HEK293 (cell line): ENCODE measurements at regions not wholly inside any gene's neighbourhood (a gene's known extent, or its start where the extent isn't known, plus 50 kb on each side); places are given as distances from the start of the nearest gene placed in this dataset.
A peak's percentile ranks its signal among the peaks of the same experiment; 100 is the strongest.

Experiments
- CTCF ChIA-PET: fragments of 350-600 bp; formaldehyde crosslinking; extraction: SDS; loops from one replicate; lab custom pipeline; 2021; ENCODE audit warnings: antibody characterized with exemption; lab: Yijun Ruan, JAX
- POLR2A ChIA-PET: fragments of 300-600 bp; formaldehyde crosslinking; extraction: SDS; loops from one replicate; lab custom pipeline; 2020; ENCODE audit warnings: antibody characterized with exemption, inconsistent platforms; lab: Yijun Ruan, JAX
- H3K27ac ChIP-seq: fragments of 200-500 bp; sonication (Bioruptor generic); 2 replicates; pipeline ENCODE4 v1.5.1; 2014; ENCODE audit warnings: low read depth, low read length, control low read depth, inconsistent platforms; ENCODE audit errors: extremely low read depth
- H3K36me3 ChIP-seq, 2 experiments: fragments of 200-500 bp in 1 of 2; sonication (Bioruptor generic) in 1 of 2; 1 replicate in 1 of 2; 2 replicates in 1 of 2; pipeline ENCODE4 v1.5.1; 2014 to 2017; ENCODE audit warnings: inconsistent platforms in 2 of 2, low read length in 2 of 2; ENCODE audit not compliant: control insufficient read depth in 2 of 2, insufficient read depth in 1 of 2
- H3K4me1 ChIP-seq: fragments of 200-500 bp; sonication (Bioruptor generic); 2 replicates; pipeline ENCODE4 v1.5.1; 2014; ENCODE audit warnings: mild to moderate bottlenecking, low read length, inconsistent platforms; ENCODE audit not compliant: control insufficient read depth, insufficient read depth
- H3K4me3 ChIP-seq: 2 replicates; pipeline ENCODE4 v1.5.1; 2011; ENCODE audit warnings: low read depth, mild to moderate bottlenecking, control low read depth, low read length, moderate library complexity
- H3K9me3 ChIP-seq: fragments of 200-500 bp; sonication (Bioruptor generic); 2 replicates; pipeline ENCODE4 v1.5.1; 2014; ENCODE audit warnings: low read depth, low read length, inconsistent platforms; ENCODE audit not compliant: control insufficient read depth, insufficient read depth
- HOXD13 ChIP-seq: sonication (generic); formaldehyde crosslinking; IDR thresholded peaks from 2 replicates; pipeline ENCODE4 v1.8.0; 2022; ENCODE audit warnings: missing genetic modification reagents, borderline replicate concordance
- PRDM2 ChIP-seq: fragments of 450-650 bp; formaldehyde crosslinking; IDR thresholded peaks from 2 replicates; pipeline ENCODE4 v1.5.1; 2016; ENCODE audit warnings: missing biosample characterization, missing genetic modification characterization, borderline replicate concordance
- PRDM6 ChIP-seq: fragments of 450-650 bp; formaldehyde crosslinking; IDR thresholded peaks from 2 replicates; pipeline ENCODE4 v1.5.1; 2017; ENCODE audit warnings: missing biosample characterization, missing genetic modification characterization
- ZBTB17 ChIP-seq: fragments of 450-650 bp; formaldehyde crosslinking; IDR thresholded peaks from 2 replicates; pipeline ENCODE4 v1.5.1; 2016; ENCODE audit warnings: missing biosample characterization, missing genetic modification characterization
- ZBTB21 ChIP-seq: fragments of 450-650 bp; formaldehyde crosslinking; IDR thresholded peaks from 2 replicates; pipeline ENCODE4 v1.5.1; 2017; ENCODE audit warnings: missing biosample characterization, missing genetic modification characterization
- ZBTB7A ChIP-seq: fragments of 450-650 bp; formaldehyde crosslinking; IDR thresholded peaks from 2 replicates; pipeline ENCODE4 v1.5.1; 2016; ENCODE audit warnings: low read depth, missing biosample characterization, missing genetic modification characterization
- ZNF24 ChIP-seq: fragments of 450-650 bp; formaldehyde crosslinking; IDR thresholded peaks from 2 replicates; pipeline ENCODE4 v1.5.1; 2016; ENCODE audit warnings: missing biosample characterization, missing genetic modification characterization
- ZNF629 ChIP-seq: fragments of 450-650 bp; formaldehyde crosslinking; IDR thresholded peaks from 2 replicates; pipeline ENCODE4 v1.5.1; 2017; ENCODE audit warnings: missing biosample characterization, missing genetic modification characterization
- ZNF654 ChIP-seq: fragments of 450-650 bp; formaldehyde crosslinking; IDR thresholded peaks from 2 replicates; pipeline ENCODE4 v1.5.1; 2016; ENCODE audit warnings: low read depth, missing biosample characterization, missing genetic modification characterization
- ZNF768 ChIP-seq: fragments of 450-650 bp; formaldehyde crosslinking; IDR thresholded peaks from 2 replicates; pipeline ENCODE4 v1.5.1; 2018; ENCODE audit warnings: missing biosample characterization, mild to moderate bottlenecking, missing genetic modification characterization
- ZNF792 ChIP-seq: fragments of 450-650 bp; formaldehyde crosslinking; IDR thresholded peaks from 2 replicates; pipeline ENCODE4 v1.5.1; 2016; ENCODE audit warnings: missing biosample characterization, missing genetic modification characterization
- ZNF843 ChIP-seq: fragments of 450-650 bp; formaldehyde crosslinking; IDR thresholded peaks from 2 replicates; pipeline ENCODE4 v1.5.1; 2016; ENCODE audit warnings: missing biosample characterization, missing genetic modification characterization
- TF ChIP-seq, protein P1 (sequence below): fragments of 450-650 bp; formaldehyde crosslinking; IDR thresholded peaks from 2 replicates; pipeline ENCODE4 v1.5.1; 2016; ENCODE audit warnings: missing biosample characterization, missing genetic modification characterization

DNA sequence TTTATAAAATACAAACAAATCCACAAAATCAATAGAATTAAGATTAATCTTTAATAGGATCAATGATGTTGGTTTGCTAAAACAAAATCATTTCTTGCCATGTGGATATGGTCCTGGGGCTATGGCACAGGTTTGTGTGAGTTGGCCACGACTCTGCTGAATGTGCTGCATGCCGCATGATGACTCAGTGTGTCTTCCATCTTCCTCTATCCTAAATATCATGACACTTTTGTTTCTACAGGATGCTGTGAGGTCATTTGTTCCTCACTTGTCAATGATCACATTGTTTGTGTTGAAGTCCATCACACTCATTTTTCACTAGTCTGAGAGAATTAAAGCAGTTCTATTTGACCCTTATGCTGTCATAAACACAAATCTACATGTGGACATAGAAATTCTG, 167.2 kb upstream of the ZBED5 start:
- CTCF ChIA-PET, result interaction anchor here (0.5 to 10.2 kb wide), 4 partner anchors 15 to 762 kb away, joined by 3 to 150 read pairs (median 93); no protein-coding TSS in a partner anchor
- POLR2A ChIA-PET, result no interaction called here

DNA sequence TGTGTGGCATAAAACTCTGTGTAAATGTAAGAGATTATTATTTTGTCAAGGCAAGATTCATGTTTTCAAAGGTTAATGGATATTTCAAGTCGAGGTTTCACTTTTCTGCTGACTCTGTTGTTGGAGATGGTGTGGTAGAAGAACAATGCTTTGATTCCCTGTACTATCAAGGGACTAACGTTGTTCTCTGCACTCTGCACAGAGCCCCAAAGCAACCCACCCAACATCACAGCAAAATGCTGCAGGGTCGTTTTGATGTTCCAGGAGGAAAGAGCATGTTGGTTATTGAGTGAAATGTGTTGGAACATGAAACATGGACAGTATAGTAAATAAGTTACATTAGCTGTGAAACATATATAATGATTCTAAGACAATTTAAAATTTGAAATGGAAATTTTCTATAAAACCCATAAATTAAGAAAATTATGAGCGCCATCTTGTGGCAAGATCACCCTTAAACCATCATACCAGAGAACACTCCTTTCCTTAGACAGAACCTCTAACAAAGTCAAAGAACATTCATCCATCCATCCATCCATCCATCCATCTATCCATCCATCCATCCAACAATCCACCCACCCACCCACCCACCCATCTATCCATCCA, 164.4 kb upstream of the ZBED5 start:
- ChIA-PET CTCF (interaction anchor here (0.6 to 10.2 kb wide), 14 partner anchors 12 to 770 kb away, joined by 3 to 150 read pairs (median 4); no protein-coding TSS in a partner anchor), POLR2A (interaction anchor here (1.1 to 2.0 kb wide), 2 partner anchors 213 to 226 kb away, joined by 3 to 13 read pairs; partner anchors contain the start of gene EIF4G2)
- no peak for TF ChIP-seq ZNF24 (tag by site-specific recombination)
- no peak for TF ChIP-seq ZNF792 (tag by site-specific recombination)
- TF ChIP-seq PRDM6 (tag by site-specific recombination), result no peak
- TF ChIP-seq ZNF654 (tag by site-specific recombination), result peak; percentile 57
- H3K36me3 ChIP-seq, result no peaks in the 10 kb centered on the region
- no peaks in the 10 kb centered on the region for H3K9me3 ChIP-seq
- no peak overlapping the region for H3K4me3 ChIP-seq
- no peaks in the 10 kb centered on the region for H3K4me1 ChIP-seq
- H3K27ac ChIP-seq, result no peak overlapping the region

More for the DNA sequence above, 167.2 kb upstream of the ZBED5 start:
- H3K36me3 ChIP-seq, result no peaks in the 10 kb centered on the region
- no peaks in the 10 kb centered on the region for H3K4me1 ChIP-seq
- TF ChIP-seq ZNF629 (tag by site-specific recombination), result peak; percentile 44
- no peak for TF ChIP-seq ZNF768 (tag by site-specific recombination)
- TF ChIP-seq, all 188 proteins: peak for 1
- H3K4me3 ChIP-seq, result no peak overlapping the region
- H3K9me3 ChIP-seq, result no peaks in the 10 kb centered on the region
- no peak overlapping the region for H3K27ac ChIP-seq

- TF ChIP-seq HOXD13 (CRISPR knock-in tag) (no peak), ZBTB7A (tag by site-specific recombination) (no peak), ZNF843 (tag by site-specific recombination) (no peak), PRDM2 (tag by site-specific recombination) (no peak), ZBTB21 (no peak), ZNF768 (tag by site-specific recombination) (no peak), ZBTB17 (tag by site-specific recombination) (no peak)
- TF ChIP-seq, protein P1, sequence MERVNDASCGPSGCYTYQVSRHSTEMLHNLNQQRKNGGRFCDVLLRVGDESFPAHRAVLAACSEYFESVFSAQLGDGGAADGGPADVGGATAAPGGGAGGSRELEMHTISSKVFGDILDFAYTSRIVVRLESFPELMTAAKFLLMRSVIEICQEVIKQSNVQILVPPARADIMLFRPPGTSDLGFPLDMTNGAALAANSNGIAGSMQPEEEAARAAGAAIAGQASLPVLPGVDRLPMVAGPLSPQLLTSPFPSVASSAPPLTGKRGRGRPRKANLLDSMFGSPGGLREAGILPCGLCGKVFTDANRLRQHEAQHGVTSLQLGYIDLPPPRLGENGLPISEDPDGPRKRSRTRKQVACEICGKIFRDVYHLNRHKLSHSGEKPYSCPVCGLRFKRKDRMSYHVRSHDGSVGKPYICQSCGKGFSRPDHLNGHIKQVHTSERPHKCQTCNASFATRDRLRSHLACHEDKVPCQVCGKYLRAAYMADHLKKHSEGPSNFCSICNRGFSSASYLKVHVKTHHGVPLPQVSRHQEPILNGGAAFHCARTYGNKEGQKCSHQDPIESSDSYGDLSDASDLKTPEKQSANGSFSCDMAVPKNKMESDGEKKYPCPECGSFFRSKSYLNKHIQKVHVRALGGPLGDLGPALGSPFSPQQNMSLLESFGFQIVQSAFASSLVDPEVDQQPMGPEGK (tag by site-specific recombination), result no peak
- no peaks in the 10 kb centered on the region for H3K36me3 ChIP-seq
- no peak overlapping the region for H3K27ac ChIP-seq
- H3K9me3 ChIP-seq, result no peaks in the 10 kb centered on the region
- H3K4me1 ChIP-seq, result no peaks in the 10 kb centered on the region
- no peak overlapping the region for H3K4me3 ChIP-seq
- POLR2A ChIA-PET, result interaction anchor here (1.1 to 2.0 kb wide), 2 partner anchors 213 to 226 kb away, joined by 3 to 13 read pairs; partner anchors contain the start of gene EIF4G2
- CTCF ChIA-PET, result interaction anchor here (0.6 to 10.2 kb wide), 21 partner anchors 9 to 771 kb away, joined by 3 to 150 read pairs (median 4); no protein-coding TSS in a partner anchor
Observed at GRCh38 chr11:11021563-11021962, 163.7 kb upstream of the ZBED5 start.
